PFSK-1 (cell line): ENCODE measurements at regions not wholly inside any gene's neighbourhood (a gene's known extent, or its start where the extent isn't known, plus 50 kb on each side); places are given as distances from the start of the nearest gene placed in this dataset.

Experiments used
- FOXP2 ChIP-seq: optimal IDR thresholded peaks from 2 replicates; pipeline ENCODE3; 2011; ENCODE audit warnings: borderline replicate concordance, control low read depth, inconsistent platforms; ENCODE audit not compliant: insufficient read depth; ENCODE audit errors: extremely low read length, extremely low read depth
- POLR2AphosphoS5 ChIP-seq: IDR thresholded peaks from 2 replicates; pipeline ENCODE4 v1.6.1; 2012; ENCODE audit warnings: low read depth, mild to moderate bottlenecking, control low read depth, low read length, moderate library complexity
- SIN3A ChIP-seq: IDR thresholded peaks from 2 replicates; pipeline ENCODE4 v1.6.1; 2012; ENCODE audit warnings: mild to moderate bottlenecking, low read length, moderate library complexity, borderline replicate concordance; ENCODE audit not compliant: insufficient read depth
- TAF1 ChIP-seq: IDR thresholded peaks from 2 replicates; pipeline ENCODE4 v1.6.1; 2012; ENCODE audit warnings: low read length, control low read depth, borderline replicate concordance; ENCODE audit not compliant: insufficient read depth
- TF ChIP-seq, protein P1 (sequence below), 2 experiments: IDR thresholded peaks; 2 replicates each; pipeline versions ENCODE4 v1.6.1 to v1.8.0; 2011 to 2012; ENCODE audit warnings: low read depth in 2 of 2, low read length in 2 of 2, control low read depth in 1 of 2, inconsistent platforms in 1 of 2, mild to moderate bottlenecking in 1 of 2, moderate library complexity in 1 of 2; ENCODE audit not compliant: insufficient read depth in 1 of 2

DNA sequence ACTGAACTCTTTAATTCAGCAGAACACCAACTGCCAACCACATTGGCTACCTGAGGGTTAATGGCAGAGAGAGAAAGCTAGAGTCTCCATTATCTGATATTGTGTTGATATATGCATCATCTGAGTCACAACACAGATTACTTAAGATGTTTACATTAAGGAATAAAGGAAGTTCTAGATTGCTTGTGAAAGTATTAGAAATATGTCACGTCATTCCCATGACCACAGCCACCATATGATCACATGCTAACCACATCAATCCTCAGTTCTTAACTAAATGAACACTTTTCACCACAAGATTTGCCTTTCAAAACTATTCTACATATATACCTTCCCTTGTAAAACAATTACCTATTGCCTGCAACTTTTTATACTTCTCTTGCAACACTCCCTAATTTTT is 337.9 kb downstream of the FGFR2 start:
- no peak for TF ChIP-seq FOXP2
- TF ChIP-seq SIN3A, result no peak
- TF ChIP-seq, protein P1, sequence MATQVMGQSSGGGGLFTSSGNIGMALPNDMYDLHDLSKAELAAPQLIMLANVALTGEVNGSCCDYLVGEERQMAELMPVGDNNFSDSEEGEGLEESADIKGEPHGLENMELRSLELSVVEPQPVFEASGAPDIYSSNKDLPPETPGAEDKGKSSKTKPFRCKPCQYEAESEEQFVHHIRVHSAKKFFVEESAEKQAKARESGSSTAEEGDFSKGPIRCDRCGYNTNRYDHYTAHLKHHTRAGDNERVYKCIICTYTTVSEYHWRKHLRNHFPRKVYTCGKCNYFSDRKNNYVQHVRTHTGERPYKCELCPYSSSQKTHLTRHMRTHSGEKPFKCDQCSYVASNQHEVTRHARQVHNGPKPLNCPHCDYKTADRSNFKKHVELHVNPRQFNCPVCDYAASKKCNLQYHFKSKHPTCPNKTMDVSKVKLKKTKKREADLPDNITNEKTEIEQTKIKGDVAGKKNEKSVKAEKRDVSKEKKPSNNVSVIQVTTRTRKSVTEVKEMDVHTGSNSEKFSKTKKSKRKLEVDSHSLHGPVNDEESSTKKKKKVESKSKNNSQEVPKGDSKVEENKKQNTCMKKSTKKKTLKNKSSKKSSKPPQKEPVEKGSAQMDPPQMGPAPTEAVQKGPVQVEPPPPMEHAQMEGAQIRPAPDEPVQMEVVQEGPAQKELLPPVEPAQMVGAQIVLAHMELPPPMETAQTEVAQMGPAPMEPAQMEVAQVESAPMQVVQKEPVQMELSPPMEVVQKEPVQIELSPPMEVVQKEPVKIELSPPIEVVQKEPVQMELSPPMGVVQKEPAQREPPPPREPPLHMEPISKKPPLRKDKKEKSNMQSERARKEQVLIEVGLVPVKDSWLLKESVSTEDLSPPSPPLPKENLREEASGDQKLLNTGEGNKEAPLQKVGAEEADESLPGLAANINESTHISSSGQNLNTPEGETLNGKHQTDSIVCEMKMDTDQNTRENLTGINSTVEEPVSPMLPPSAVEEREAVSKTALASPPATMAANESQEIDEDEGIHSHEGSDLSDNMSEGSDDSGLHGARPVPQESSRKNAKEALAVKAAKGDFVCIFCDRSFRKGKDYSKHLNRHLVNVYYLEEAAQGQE (IDR thresholded peaks at IDR 0.05; ENCODE audit: insufficient read depth in 1 of 2, low read depth in 2 of 2, low read length in 2 of 2), result no peak
- no peak for TF ChIP-seq POLR2AphosphoS5

DNA sequence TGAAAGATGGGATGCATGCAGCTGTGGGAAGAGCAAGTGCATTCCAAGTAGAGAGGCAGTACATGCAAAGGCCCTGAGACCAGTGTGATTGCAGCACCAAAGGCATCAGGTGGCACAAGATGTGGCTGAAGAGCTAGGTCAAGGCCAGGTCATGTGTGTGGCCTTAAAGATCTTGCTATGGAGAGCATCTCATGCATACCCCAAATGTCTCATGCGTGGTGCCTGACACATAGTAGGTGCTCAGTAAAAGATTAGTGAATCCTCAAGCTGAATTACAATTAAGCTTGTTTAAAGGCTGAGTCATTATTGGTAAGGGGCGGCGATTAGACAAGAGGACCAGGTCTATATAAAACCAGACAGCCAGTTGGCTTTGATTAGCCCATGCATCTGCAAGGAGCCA is 336.6 kb downstream of the FGFR2 start:
- TF ChIP-seq TAF1 (no peak), SIN3A (no peak), POLR2AphosphoS5 (no peak), FOXP2 (no peak)
- TF ChIP-seq, protein P1 (IDR thresholded peaks at IDR 0.05; ENCODE audit: insufficient read depth in 1 of 2, low read depth in 2 of 2, low read length in 2 of 2), result no peak

DNA sequence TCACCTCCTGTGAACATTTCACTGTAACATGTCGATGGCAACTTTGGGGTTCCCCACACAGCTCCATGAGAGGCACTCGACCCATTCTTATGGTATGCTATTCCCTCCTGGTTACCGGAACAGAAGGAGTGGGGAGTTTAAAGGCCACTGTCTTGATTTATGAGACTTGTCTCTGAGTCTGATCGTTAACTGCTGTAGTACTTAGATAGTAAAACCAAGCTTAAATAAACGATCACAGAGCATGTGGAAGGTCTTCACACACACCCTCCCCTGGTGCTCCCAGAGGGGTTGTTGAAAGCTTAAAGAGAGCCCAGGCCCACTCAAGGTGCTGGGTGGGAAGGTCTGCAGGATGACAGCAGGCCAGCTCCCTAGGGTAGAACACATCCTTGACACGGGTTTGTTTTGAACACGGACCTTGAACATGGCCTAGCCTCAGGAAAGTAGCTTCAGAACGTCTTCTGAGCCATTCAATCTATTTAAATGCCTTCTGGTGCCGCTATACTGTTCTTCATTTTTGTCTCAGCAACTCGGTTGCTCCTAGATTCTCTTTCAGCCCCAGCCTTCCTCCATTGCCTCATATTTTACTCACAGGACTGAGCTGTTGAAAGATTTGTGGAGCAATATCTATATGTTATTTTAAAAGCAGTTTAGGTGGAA is 335.3 kb downstream of the FGFR2 start:
- TF ChIP-seq TAF1 (no peak), POLR2AphosphoS5 (no peak), FOXP2 (no peak), SIN3A (no peak)
- TF ChIP-seq, protein P1 (IDR thresholded peaks at IDR 0.05; ENCODE audit: insufficient read depth in 1 of 2, low read depth in 2 of 2, low read length in 2 of 2), result no peak

DNA sequence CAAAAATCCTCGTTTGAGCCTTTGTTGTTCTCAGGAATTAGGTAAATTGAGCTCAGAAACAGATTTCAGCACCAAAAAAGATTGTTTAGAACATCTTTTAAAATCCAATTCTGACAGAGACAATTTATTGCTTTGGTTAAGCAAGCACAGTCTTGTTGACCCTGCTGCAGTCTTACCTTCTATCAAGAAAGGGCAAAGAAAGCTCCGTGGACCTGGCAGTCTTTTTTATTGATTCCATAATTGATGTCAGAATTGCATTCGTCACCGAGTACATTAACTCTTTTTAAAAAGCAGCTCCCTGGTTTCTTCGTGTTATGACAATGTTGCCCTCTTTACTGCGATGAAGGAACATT is 334.8 kb downstream of the FGFR2 start:
- TF ChIP-seq POLR2AphosphoS5, result no peak
- TF ChIP-seq TAF1, result no peak
- TF ChIP-seq, protein P1 (IDR thresholded peaks at IDR 0.05; ENCODE audit: insufficient read depth in 1 of 2, low read depth in 2 of 2, low read length in 2 of 2), result no peak
- no peak for TF ChIP-seq SIN3A
